ENCODE measurements at regions not wholly inside any gene's neighbourhood (a gene's known extent, or its start where the extent isn't known, plus 50 kb on each side); places are given as distances from the start of the nearest gene placed in this dataset.

DNA sequence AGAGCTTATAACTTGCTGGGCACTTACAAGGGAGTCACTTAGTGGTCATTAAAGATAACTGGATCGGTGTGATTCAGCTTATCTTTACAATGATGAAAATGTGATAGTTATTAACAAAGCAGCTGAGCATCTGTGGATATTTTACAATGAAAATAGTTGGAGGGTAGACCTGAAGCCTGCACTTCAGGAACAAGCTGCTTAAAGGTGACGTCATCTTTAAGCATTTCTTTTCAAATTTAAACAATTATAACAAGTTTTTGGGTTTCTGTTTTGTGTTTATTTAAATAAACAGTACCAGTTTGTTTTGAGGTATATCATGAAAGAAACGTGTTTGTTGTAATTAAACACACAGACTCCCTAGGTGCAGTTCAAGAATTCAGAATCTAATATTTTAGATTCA, 513.9 kb downstream of the ZNF516 start:
- intact Hi-C loops (cut with DNase I), result no loop called here
- no peak for DNase-seq
- TF ChIP-seq, protein P1, sequence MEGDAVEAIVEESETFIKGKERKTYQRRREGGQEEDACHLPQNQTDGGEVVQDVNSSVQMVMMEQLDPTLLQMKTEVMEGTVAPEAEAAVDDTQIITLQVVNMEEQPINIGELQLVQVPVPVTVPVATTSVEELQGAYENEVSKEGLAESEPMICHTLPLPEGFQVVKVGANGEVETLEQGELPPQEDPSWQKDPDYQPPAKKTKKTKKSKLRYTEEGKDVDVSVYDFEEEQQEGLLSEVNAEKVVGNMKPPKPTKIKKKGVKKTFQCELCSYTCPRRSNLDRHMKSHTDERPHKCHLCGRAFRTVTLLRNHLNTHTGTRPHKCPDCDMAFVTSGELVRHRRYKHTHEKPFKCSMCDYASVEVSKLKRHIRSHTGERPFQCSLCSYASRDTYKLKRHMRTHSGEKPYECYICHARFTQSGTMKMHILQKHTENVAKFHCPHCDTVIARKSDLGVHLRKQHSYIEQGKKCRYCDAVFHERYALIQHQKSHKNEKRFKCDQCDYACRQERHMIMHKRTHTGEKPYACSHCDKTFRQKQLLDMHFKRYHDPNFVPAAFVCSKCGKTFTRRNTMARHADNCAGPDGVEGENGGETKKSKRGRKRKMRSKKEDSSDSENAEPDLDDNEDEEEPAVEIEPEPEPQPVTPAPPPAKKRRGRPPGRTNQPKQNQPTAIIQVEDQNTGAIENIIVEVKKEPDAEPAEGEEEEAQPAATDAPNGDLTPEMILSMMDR (IDR thresholded peaks at IDR 0.05), result no peak
- no peak for TF ChIP-seq POLR2A (IDR thresholded peaks at IDR 0.05)
- 50 to 65% (median 58%) methylated on average over 3 of the region's 3 CpGs for WGBS, 4 donors
- H3K4me1 ChIP-seq (replicated peaks in 1 of 2), result no peaks in the 10 kb centered on the region
- no peak overlapping the region for H3K27ac ChIP-seq
- no peaks in the 10 kb centered on the region for H3K27me3 ChIP-seq
- H3K36me3 ChIP-seq (replicated peaks in 1 of 2), result no peaks in the 10 kb centered on the region
- H3K9me3 ChIP-seq (replicated peaks in 1 of 3), result no peaks in the 10 kb centered on the region
- H3K4me3 ChIP-seq, result no peak overlapping the region

DNA sequence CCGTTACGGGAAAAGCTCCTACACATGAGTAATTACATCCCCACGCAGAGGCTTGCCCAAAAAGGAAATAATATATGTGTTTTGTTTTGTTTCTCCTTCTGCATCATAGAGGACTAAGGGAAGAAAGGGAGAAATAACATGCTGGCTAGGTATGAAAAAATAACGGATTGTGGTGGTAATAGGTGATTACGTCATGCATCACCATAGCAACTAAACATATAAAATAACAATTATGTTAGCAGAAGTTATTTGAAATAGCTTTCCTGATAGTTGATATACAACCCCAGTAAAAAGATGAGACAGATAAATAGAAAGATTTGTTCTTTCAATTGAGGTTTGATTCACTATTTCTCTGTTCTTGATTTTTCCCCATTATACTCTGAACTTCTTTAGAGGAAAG, 518.0 kb downstream of the ZNF516 start:
- intact Hi-C loops (cut with DNase I), result no loop called here
- Histone ChIP-seq H3K27me3 (no peaks in the 10 kb centered on the region), H3K27ac (no peak overlapping the region), H3K9me3 (replicated peaks in 1 of 3) (no peaks in the 10 kb centered on the region), H3K4me1 (replicated peaks in 1 of 2) (no peaks in the 10 kb centered on the region), H3K4me3 (no peak overlapping the region), H3K36me3 (replicated peaks in 1 of 2) (no peaks in the 10 kb centered on the region)
- TF ChIP-seq, protein P1 (IDR thresholded peaks at IDR 0.05), result no peak
- no peak for TF ChIP-seq POLR2A (IDR thresholded peaks at IDR 0.05)
- whole genome bisulfite sequencing, 4 donors, result 68 to 76% (median 73%) methylated on average over 5 of the region's 5 CpGs
- DNase-seq, result no peak

DNA sequence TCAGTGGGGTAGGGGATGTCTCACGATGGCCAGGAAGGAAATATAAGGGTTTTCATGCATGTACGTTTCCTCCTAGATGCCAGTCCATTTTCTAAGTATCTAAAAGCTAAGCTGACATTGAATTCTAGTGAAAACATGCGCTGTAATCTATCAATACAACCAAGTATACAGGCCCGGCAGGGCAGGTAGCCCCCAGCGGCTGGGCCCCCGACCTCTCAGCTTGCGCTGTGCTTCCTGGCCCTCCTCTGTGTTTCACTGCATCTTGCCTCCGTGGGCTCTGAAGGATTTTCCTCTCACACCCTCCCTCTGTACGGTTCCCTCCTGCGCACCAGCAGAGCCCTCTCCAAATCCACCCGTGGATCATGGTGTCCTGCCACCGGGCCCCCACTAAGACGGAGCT, 524.8 kb downstream of the ZNF516 start:
- no peaks in the 10 kb centered on the region for H3K36me3 ChIP-seq (replicated peaks in 1 of 2)
- TF ChIP-seq, protein P1 (IDR thresholded peaks at IDR 0.05), result no peak
- no peak for TF ChIP-seq POLR2A (IDR thresholded peaks at IDR 0.05)
- DNase-seq, result no peak
- H3K4me1 ChIP-seq (replicated peaks in 1 of 2), result no peaks in the 10 kb centered on the region
- intact Hi-C loops (cut with DNase I), result no loop called here
- no peak overlapping the region for H3K4me3 ChIP-seq
- H3K27ac ChIP-seq, result no peak overlapping the region
- 78 to 87% (median 86%) methylated on average over 13 of the region's 13 CpGs for WGBS, 4 donors
- H3K27me3 ChIP-seq, result no peaks in the 10 kb centered on the region
- no peaks in the 10 kb centered on the region for H3K9me3 ChIP-seq (replicated peaks in 1 of 3)

DNA sequence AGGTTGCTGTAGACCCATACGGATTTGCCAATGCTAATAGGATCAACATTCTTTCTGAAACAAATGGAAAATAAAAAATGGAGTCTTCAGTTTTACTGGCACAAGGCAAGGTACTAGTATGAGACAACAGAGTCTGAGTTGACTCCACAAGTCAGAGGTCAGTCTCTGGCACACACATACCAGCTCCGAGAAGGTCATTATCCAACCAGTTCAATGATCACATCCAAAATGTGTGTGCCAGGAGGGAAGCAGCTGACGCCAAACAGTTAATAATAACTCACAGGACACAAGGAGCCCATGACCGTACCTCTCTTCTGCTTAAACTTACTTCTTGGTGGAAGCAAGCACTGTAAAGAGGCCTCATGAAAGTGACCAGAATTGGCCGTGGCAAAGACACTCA, 528.6 kb downstream of the ZNF516 start:
- Histone ChIP-seq H3K27me3 (no peaks in the 10 kb centered on the region), H3K4me1 (replicated peaks in 1 of 2) (no peaks in the 10 kb centered on the region), H3K36me3 (replicated peaks in 1 of 2) (no peaks in the 10 kb centered on the region), H3K4me3 (no peak overlapping the region), H3K9me3 (replicated peaks in 1 of 3) (no peaks in the 10 kb centered on the region), H3K27ac (no peak overlapping the region)
- TF ChIP-seq POLR2A (IDR thresholded peaks at IDR 0.05), result no peak
- TF ChIP-seq, protein P1 (IDR thresholded peaks at IDR 0.05), result no peak
- no peak for DNase-seq
- 74 to 82% (median 77%) methylated on average over 5 of the region's 5 CpGs for WGBS, 4 donors
- intact Hi-C loops (cut with DNase I), result no loop called here

Data from adrenal gland (tissue), 9 donors.